ENCODE measurements at regions not wholly inside any gene's neighbourhood (a gene's known extent, or its start where the extent isn't known, plus 50 kb on each side); places are given as distances from the start of the nearest gene placed in this dataset.

DNA sequence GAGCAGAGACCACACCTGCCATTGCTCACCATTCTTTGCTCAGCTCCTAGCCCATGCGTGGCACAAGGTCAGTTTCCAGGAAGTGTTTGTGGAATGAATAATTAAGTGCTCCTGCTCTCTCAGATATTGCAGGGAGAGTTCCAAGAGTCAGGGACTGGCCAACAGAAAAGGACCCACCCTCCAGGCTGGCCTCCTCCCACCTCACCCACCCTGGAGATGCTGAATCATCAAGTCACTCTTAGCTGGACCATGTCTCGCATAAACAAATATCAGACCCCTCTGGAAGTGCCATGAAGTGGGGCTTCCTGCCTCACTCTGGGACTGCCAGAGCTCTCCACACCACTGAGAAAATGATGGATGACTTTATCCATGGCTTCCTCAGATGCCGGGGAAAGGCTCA lies 256.0 kb downstream of the TNS1 start:
- TF ChIP-seq, protein P1, sequence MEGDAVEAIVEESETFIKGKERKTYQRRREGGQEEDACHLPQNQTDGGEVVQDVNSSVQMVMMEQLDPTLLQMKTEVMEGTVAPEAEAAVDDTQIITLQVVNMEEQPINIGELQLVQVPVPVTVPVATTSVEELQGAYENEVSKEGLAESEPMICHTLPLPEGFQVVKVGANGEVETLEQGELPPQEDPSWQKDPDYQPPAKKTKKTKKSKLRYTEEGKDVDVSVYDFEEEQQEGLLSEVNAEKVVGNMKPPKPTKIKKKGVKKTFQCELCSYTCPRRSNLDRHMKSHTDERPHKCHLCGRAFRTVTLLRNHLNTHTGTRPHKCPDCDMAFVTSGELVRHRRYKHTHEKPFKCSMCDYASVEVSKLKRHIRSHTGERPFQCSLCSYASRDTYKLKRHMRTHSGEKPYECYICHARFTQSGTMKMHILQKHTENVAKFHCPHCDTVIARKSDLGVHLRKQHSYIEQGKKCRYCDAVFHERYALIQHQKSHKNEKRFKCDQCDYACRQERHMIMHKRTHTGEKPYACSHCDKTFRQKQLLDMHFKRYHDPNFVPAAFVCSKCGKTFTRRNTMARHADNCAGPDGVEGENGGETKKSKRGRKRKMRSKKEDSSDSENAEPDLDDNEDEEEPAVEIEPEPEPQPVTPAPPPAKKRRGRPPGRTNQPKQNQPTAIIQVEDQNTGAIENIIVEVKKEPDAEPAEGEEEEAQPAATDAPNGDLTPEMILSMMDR (IDR thresholded peaks at IDR 0.05): no peak
- TF ChIP-seq ZFX (IDR thresholded peaks at IDR 0.05; ENCODE audit: borderline replicate concordance): no peak
